OCI-LY1 (cell line): ENCODE measurements at regions not wholly inside any gene's neighbourhood (a gene's known extent, or its start where the extent isn't known, plus 50 kb on each side); places are given as distances from the start of the nearest gene placed in this dataset.

Experiments used
- EZH2 ChIP-seq: fragments of 200-600 bp; sonication (generic), shearing (Covaris generic); IDR thresholded peaks from 2 replicates; pipeline ENCODE4 v1.8.0; 2017; ENCODE audit warnings: borderline replicate concordance, mixed run types, mild to moderate bottlenecking, antibody characterized with exemption, low read length, moderate library complexity, mixed read lengths
- TF ChIP-seq, protein P1 (sequence below): fragments of 200-600 bp; sonication (generic), shearing (Covaris generic); IDR thresholded peaks from 2 replicates; pipeline ENCODE4 v1.5.1; 2017; ENCODE audit warnings: mild to moderate bottlenecking, antibody characterized with exemption, low read length, moderate library complexity, mixed read lengths

DNA sequence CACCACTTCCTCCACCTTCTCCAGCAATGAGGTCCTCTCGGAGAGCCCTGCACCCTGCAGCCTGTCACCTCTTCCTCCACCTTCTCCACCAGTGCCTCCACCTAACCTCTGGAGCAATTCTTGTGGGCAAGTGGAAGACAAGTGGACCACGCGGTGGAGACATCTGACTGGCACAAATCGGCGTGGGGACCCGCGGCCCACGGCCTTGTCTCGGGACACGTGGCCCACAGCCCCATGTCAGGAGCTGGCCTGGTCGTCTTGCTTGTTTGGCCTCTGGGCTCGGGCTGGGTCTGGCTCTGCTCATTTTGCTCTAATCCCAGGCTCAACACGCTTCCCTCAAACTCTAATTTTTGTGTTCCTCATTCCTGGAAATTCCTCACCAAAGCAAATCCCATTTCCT, 393.1 kb upstream of the IRX1 start:
- TF ChIP-seq, protein P1, sequence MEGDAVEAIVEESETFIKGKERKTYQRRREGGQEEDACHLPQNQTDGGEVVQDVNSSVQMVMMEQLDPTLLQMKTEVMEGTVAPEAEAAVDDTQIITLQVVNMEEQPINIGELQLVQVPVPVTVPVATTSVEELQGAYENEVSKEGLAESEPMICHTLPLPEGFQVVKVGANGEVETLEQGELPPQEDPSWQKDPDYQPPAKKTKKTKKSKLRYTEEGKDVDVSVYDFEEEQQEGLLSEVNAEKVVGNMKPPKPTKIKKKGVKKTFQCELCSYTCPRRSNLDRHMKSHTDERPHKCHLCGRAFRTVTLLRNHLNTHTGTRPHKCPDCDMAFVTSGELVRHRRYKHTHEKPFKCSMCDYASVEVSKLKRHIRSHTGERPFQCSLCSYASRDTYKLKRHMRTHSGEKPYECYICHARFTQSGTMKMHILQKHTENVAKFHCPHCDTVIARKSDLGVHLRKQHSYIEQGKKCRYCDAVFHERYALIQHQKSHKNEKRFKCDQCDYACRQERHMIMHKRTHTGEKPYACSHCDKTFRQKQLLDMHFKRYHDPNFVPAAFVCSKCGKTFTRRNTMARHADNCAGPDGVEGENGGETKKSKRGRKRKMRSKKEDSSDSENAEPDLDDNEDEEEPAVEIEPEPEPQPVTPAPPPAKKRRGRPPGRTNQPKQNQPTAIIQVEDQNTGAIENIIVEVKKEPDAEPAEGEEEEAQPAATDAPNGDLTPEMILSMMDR: no peak
- no peak for TF ChIP-seq EZH2
